Endodermal cell (in vitro differentiated cells): ENCODE measurements at regions not wholly inside any gene's neighbourhood (a gene's known extent, or its start where the extent isn't known, plus 50 kb on each side); places are given as distances from the start of the nearest gene placed in this dataset.
"Not testable (repeated sequence)": the region's sequence is repeated elsewhere in the genome, so short reads cannot be mapped to it uniquely, and the experiment has no call there.

Source experiments
- DNase-seq: peaks from one replicate; pipeline ENCODE4 v3.0.0-alpha.2; 2017
- H3K27ac ChIP-seq: 2 replicates; pipeline ENCODE4 v1.5.1; 2013; ENCODE audit warnings: mild to moderate bottlenecking, low read depth, low read length, moderate library complexity
- H3K27me3 ChIP-seq: 2 replicates; pipeline ENCODE4 v1.6.1; 2013; ENCODE audit warnings: mild to moderate bottlenecking, low read length, moderate library complexity; ENCODE audit not compliant: insufficient read depth, control insufficient read depth, poor library complexity, severe bottlenecking
- H3K36me3 ChIP-seq: 2 replicates; pipeline ENCODE4 v1.7.0; 2013; ENCODE audit warnings: mild to moderate bottlenecking, low read length, moderate library complexity; ENCODE audit not compliant: control insufficient read depth, insufficient read depth
- H3K4me1 ChIP-seq: one replicate; pipeline ENCODE4 v1.7.0; 2013; ENCODE audit warnings: low read length; ENCODE audit not compliant: control insufficient read depth, insufficient read depth
- H3K4me3 ChIP-seq: 2 replicates; pipeline ENCODE4 v1.5.1; 2013; ENCODE audit warnings: mild to moderate bottlenecking, low read length, moderate library complexity
- H3K9ac ChIP-seq: 2 replicates; pipeline ENCODE4 v1.6.1; 2013; ENCODE audit warnings: mild to moderate bottlenecking, low read length, moderate library complexity; ENCODE audit not compliant: poor library complexity, severe bottlenecking; ENCODE audit errors: extremely low read depth
- H3K9me3 ChIP-seq: 2 replicates; pipeline ENCODE4 v1.6.1; 2013; ENCODE audit warnings: mild to moderate bottlenecking, low read length, moderate library complexity; ENCODE audit not compliant: control insufficient read depth
- H3K27ac Mint-ChIP-seq: 2 replicates; pipeline ENCODE4 v1.8.0; 2020; ENCODE audit warnings: mixed read lengths
- H3K27me3 Mint-ChIP-seq: 2 replicates; pipeline ENCODE4 v1.8.0; 2021; ENCODE audit warnings: mild to moderate bottlenecking, mixed read lengths; ENCODE audit not compliant: insufficient read depth
- H3K36me3 Mint-ChIP-seq: 2 replicates; pipeline ENCODE4 v1.8.0; 2020; ENCODE audit warnings: low read depth, mixed read lengths
- H3K4me1 Mint-ChIP-seq: 2 replicates; pipeline ENCODE4 v1.8.0; 2020; ENCODE audit warnings: mixed read lengths
- H3K4me3 Mint-ChIP-seq: 2 replicates; pipeline ENCODE4 v1.8.0; 2020; ENCODE audit warnings: mild to moderate bottlenecking, moderate library complexity, mixed read lengths
- H3K9me3 Mint-ChIP-seq: 2 replicates; pipeline ENCODE4 v1.8.0; 2020; ENCODE audit warnings: mild to moderate bottlenecking, mixed read lengths
- WGBS, 2 experiments: methylation state at CpG; one replicate each; pipeline versions ENCODE4 v1.1.5 to v1.1.7; 2013; ENCODE audit warnings: missing lambda C conversion rate in 2 of 2, mixed read lengths in 1 of 2; ENCODE audit not compliant: insufficient coverage in 1 of 2, insufficient read length in 1 of 2; 5-methylcytosine and 5-hydroxymethylcytosine counted together
- TF ChIP-seq, protein P1 (sequence below): fragments of 200-600 bp; sonication (generic); conservative IDR thresholded peaks from 2 replicates; pipeline ENCODE4 v1.5.0; 2021; ENCODE audit warnings: antibody characterized with exemption, mild to moderate bottlenecking

DNA sequence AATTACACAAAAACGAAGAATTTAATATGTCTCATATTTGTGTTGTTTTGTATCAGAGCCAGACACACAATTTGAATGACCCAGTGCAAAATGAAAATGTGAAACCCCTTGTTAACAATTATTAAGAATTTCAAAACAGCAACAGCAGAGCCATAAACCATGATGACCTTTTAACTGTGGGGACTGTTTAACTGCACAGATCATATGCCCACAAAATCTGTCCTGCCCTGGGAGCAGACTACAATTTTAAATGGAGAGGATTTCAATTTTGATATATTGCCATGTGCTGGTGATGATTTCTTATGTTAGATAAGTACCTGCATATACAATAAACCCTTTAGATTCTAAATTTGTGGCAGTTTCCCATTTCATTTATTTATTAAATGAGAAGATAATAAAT, 455.5 kb upstream of the MGAT4C start:
- no peak overlapping the region for H3K9ac ChIP-seq
- H3K36me3 ChIP-seq = no peaks in the 10 kb centered on the region
- Mint-ChIP-seq H3K4me3 (no peak overlapping the region), H3K36me3 (peaks cover 5% of the 10 kb centered on the region), H3K27ac (no peak overlapping the region), H3K9me3 (peaks cover 32% of the 10 kb centered on the region), H3K27me3 (no peaks in the 10 kb centered on the region), H3K4me1 (no peaks in the 10 kb centered on the region)
- H3K27ac ChIP-seq = no peak overlapping the region
- DNase-seq = no peak
- TF ChIP-seq, protein P1, sequence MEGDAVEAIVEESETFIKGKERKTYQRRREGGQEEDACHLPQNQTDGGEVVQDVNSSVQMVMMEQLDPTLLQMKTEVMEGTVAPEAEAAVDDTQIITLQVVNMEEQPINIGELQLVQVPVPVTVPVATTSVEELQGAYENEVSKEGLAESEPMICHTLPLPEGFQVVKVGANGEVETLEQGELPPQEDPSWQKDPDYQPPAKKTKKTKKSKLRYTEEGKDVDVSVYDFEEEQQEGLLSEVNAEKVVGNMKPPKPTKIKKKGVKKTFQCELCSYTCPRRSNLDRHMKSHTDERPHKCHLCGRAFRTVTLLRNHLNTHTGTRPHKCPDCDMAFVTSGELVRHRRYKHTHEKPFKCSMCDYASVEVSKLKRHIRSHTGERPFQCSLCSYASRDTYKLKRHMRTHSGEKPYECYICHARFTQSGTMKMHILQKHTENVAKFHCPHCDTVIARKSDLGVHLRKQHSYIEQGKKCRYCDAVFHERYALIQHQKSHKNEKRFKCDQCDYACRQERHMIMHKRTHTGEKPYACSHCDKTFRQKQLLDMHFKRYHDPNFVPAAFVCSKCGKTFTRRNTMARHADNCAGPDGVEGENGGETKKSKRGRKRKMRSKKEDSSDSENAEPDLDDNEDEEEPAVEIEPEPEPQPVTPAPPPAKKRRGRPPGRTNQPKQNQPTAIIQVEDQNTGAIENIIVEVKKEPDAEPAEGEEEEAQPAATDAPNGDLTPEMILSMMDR = no peak
- H3K4me1 ChIP-seq = no peaks in the 10 kb centered on the region
- no peak overlapping the region for H3K4me3 ChIP-seq
- no peaks in the 10 kb centered on the region for H3K27me3 ChIP-seq
- WGBS, 2 experiments = no CpG with 5 or more reads among the region's 1 CpG
- H3K9me3 ChIP-seq = peaks cover 7% of the 10 kb centered on the region

DNA sequence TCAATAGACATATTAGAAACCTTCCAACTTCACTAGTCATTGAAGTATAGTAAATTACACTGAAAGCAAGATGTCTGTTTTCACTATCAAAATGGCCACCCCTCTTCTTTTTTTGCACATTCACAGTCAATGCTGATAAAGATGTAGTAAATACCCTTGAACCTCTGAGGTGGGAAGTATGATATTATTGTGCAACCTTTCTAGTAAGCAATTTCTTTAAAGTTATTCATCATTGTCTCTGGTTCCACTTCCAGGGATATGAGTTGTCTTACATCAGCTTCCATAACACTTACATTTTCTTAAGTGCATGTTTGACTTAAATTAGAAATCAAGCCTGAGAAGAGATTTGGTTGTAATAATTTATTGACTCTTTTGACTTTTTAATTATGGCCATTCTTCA, 453.9 kb upstream of the MGAT4C start:
- H3K27me3 Mint-ChIP-seq = no peaks in the 10 kb centered on the region
- no peak overlapping the region for H3K27ac ChIP-seq

DNA sequence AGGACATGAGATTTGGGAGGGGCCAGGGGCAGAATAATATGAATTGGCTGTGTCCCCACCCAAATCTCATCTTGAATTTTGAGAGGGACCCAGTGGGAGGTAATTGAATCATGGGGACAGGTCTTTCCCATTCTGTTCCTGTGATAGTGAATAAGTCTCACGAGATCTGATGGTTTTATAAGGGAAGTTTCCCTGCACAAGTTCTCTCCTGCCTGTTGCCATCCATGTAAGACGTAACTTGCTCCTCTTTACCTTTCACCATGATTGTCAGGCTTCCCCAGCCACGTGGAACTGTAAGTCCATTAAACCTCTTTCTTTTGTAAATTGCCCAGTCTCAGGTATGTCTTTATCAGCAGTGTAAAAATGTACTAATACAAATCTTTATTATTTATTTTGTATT, 452.8 kb upstream of the MGAT4C start:
- WGBS, 2 experiments = 83 to 100% methylated on average over 2 to 3 of the region's 3 CpGs
- H3K4me3 Mint-ChIP-seq, H3K36me3 Mint-ChIP-seq, DNase-seq, H3K9me3 ChIP-seq, H3K36me3 ChIP-seq, H3K4me1 ChIP-seq, H3K27me3 Mint-ChIP-seq, H3K27ac Mint-ChIP-seq, H3K27ac ChIP-seq, H3K4me1 Mint-ChIP-seq, H3K27me3 ChIP-seq, H3K9ac ChIP-seq, H3K4me3 ChIP-seq: not testable (repeated sequence)
- peaks cover 37% of the 10 kb centered on the region for H3K9me3 Mint-ChIP-seq

More for the DNA sequence above, 453.9 kb upstream of the MGAT4C start:
- peaks cover 5% of the 10 kb centered on the region for H3K36me3 Mint-ChIP-seq
- Histone ChIP-seq H3K9ac (no peak overlapping the region), H3K4me3 (no peak overlapping the region), H3K4me1 (no peaks in the 10 kb centered on the region), H3K36me3 (no peaks in the 10 kb centered on the region), H3K9me3 (peaks cover 7% of the 10 kb centered on the region), H3K27me3 (no peaks in the 10 kb centered on the region)
- no peak for DNase-seq
- H3K27ac Mint-ChIP-seq = no peak overlapping the region
- TF ChIP-seq, protein P1 = no peak
- peaks cover 37% of the 10 kb centered on the region for H3K9me3 Mint-ChIP-seq
- H3K4me3 Mint-ChIP-seq = no peak overlapping the region
- H3K4me1 Mint-ChIP-seq = no peaks in the 10 kb centered on the region

DNA sequence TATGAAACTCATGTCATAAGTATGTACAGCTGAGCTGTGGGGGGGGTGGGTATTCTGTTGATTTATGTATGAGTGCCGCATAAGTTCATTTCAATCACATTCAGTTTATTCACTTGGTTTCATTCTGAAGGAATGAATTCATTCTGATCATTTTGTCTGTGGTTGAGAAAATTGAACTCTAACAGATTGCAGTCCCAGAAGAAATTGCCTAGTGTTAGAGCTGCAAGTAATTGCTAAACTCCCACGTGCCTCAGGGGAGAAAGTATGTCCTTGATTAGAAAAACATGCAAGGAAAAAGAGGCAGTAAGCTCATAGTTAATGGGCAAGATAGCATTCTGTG, 442.4 kb upstream of the MGAT4C start:
- no peak overlapping the region for H3K9ac ChIP-seq
- H3K4me1 Mint-ChIP-seq = no peaks in the 10 kb centered on the region
- H3K27ac Mint-ChIP-seq = no peak overlapping the region
- no peaks in the 10 kb centered on the region for H3K27me3 Mint-ChIP-seq
- no peaks in the 10 kb centered on the region for H3K4me1 ChIP-seq
- H3K9me3 Mint-ChIP-seq = no peaks in the 10 kb centered on the region
- 84 to 100% methylated on average over 1 to 2 of the region's 2 CpGs for WGBS, 2 experiments
- H3K27me3 ChIP-seq = no peaks in the 10 kb centered on the region
- H3K9me3 ChIP-seq = no peaks in the 10 kb centered on the region
- DNase-seq = no peak
- no peaks in the 10 kb centered on the region for H3K36me3 Mint-ChIP-seq
- H3K36me3 ChIP-seq = no peaks in the 10 kb centered on the region
- TF ChIP-seq, protein P1 = no peak
- H3K4me3 ChIP-seq = no peak overlapping the region
- H3K4me3 Mint-ChIP-seq = no peak overlapping the region
- no peak overlapping the region for H3K27ac ChIP-seq
